HG03378 (cell line): ENCODE measurements at regions not wholly inside any gene's neighbourhood (a gene's known extent, or its start where the extent isn't known, plus 50 kb on each side); places are given as distances from the start of the nearest gene placed in this dataset.

ENCODE experiments used
- ATAC-seq: cut with Tn5 transposase; IDR thresholded peaks from one replicate; pipeline ENCODE4 v1.9.1; 2021; ENCODE audit warnings: mild to moderate bottlenecking, moderate library complexity; ENCODE audit not compliant: unreplicated experiment

GRCh38 chrX:124984140-124984813, 335.4 kb upstream of the TEX13C start:
- ATAC-seq: no peak

DNA sequence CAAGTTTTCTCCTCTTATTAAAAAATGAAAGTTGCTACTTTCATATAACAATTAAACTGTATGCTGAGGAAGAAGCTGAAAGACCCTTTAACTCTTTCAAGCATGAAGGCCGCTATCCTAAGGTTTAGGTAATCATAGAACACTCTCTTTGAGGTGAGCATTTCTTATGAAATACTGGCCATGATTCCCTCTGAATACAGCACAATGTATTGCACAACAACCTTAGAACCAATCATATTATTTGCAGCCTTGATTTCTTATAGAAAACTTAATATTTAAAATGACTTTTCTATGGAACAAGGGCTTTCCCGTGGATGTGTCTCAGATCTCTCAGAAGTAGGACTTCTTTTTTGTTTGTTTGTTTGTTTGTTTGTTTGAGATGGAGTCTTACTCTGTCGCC, 333.4 kb upstream of the TEX13C start:
- no peak for ATAC-seq

DNA sequence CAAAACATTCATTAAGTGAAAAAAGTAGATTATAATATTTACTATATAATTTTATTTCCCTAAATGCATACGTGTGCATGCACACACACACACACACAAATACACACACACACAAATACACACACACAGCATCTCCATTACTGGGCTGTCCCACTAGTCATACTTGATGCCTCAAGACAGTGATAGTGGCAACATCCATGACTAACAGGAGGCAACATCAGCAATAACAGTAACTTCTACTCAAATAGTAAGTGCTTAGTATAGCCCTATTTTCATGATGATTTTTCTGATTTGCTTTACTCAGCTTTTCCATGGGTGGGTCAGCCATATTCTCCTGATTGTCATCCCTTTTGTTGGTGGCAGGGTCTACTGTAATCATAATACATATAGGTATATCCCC, 325.9 kb upstream of the TEX13C start:
- no peak for ATAC-seq

- ATAC-seq: no peak
These were observed 325.3 kb upstream of the TEX13C start for GRCh38 chrX:124994404-124994803.

GRCh38 chrX:125003746-125004446, 315.8 kb upstream of the TEX13C start:
- ATAC-seq: no peak

GRCh38 chrX:125004799-125005198, 314.9 kb upstream of the TEX13C start:
- no peak for ATAC-seq

GRCh38 chrX:125005863-125006262, 313.8 kb upstream of the TEX13C start:
- ATAC-seq: no peak

DNA sequence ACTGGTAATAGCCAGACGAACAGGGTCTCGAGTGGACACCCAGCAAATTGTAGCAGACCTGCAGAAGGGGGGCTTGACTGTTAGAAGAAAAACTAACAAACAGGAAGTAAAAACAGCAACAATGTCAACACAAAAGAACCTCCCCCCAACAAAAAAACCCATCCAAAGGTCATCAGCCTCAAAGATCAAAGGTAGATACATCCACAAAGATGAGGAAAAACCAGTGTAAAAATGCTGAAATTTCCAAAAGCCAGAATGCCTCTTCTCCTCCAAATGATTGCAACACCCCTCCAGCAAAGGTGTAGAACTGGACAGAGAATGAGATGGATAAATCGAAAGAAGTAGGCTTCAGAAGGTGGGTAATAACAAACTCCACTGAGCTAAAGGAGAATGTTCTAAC, 313.0 kb upstream of the TEX13C start:
- no peak for ATAC-seq

DNA sequence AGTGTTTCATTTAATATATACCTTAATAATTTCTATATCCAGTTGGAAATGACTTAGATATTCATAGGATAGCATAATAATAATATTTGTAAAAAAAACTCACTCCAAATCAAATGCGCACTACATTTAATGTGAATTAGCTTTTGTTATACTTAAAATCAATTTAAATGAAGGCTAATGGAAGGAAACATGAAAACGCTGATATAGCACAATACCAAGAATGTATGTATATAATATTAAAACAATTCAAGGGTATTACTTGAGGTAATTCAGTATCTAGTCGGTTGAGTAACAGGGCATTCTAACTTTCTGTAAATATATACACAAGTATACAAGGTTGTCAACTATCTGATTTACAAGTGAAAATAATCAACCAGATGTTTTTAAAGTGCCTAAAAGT, 307.1 kb upstream of the TEX13C start:
- no peak for ATAC-seq

- ATAC-seq: no peak
These were observed 290.5 kb upstream of the TEX13C start for GRCh38 chrX:125029131-125029530.
